ENCODE measurements at regions not wholly inside any gene's neighbourhood (a gene's known extent, or its start where the extent isn't known, plus 50 kb on each side); places are given as distances from the start of the nearest gene placed in this dataset.

DNA sequence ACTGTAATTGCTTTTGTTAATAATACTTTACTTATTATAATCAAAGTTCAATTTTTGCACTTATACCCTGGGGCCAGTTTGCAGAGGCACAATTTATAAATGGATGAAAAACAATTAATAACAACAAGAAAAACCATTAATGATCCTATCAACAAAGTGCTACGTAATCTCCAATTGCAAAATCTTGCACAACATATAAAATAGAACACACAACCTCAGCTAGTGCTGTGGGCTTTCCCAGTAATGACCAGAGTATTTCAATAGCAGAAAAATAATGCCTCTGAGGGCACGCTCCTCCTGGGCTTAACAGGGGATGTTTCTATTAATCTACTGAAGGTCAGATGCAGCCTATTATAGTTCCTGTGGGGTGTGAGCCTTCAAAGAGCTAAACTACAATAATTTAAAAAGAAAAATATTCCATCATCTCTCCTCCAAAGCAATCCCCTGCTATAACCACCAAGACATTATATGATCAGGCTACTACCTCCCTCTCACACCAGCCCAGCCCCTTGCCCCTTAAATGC, 508.5 kb upstream of the SLIT2 start:
- 81 to 90% methylated on average over 2 of the region's 2 CpGs for WGBS, 2 donors

DNA sequence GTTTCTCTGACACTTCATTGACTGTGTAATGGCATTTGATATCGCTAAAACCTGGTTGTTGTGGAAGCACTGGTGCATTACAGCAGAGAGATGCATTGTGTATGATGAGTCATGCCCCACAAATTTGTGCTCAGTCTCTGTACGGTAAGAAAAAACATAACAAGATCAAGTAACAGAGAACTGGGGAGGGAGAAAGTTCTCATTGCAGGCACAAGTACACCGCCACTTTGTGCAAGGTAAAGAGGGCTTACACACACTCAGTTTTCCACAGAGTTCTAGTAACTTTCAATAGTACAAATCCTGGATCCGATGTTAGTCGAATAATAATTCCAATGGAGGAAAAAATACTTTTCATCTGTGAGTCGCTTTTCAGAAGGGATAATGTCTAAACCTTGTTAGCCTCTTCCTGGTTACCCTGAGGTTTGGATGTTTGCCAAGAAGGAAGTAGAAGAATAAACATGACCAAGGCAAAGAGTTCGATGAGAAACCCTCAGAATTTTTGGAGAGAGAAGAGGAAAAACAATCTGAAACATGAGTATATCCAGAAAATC, 512.5 kb upstream of the SLIT2 start:
- Histone ChIP-seq H3K27ac (peak overlapping the region in 2 of 4 donors; percentile 31 to 37), H3K9me3 (no peaks in the 10 kb centered on the region), H3K36me3 (no peaks in the 10 kb centered on the region), H3K4me1 (peaks cover 0 to 14% (median 0%) of the 10 kb centered on the region in 3 donors), H3K27me3 (no peaks in the 10 kb centered on the region), H3K4me3 (peak overlapping the region in 1 of 4 donors; percentile 9)
- intact Hi-C loops (cut with DNase I), result no loop called here
- TF ChIP-seq, protein P1, sequence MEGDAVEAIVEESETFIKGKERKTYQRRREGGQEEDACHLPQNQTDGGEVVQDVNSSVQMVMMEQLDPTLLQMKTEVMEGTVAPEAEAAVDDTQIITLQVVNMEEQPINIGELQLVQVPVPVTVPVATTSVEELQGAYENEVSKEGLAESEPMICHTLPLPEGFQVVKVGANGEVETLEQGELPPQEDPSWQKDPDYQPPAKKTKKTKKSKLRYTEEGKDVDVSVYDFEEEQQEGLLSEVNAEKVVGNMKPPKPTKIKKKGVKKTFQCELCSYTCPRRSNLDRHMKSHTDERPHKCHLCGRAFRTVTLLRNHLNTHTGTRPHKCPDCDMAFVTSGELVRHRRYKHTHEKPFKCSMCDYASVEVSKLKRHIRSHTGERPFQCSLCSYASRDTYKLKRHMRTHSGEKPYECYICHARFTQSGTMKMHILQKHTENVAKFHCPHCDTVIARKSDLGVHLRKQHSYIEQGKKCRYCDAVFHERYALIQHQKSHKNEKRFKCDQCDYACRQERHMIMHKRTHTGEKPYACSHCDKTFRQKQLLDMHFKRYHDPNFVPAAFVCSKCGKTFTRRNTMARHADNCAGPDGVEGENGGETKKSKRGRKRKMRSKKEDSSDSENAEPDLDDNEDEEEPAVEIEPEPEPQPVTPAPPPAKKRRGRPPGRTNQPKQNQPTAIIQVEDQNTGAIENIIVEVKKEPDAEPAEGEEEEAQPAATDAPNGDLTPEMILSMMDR (IDR thresholded peaks at IDR 0.05), result no peak
- TF ChIP-seq POLR2A (IDR thresholded peaks at IDR 0.05), result no peak
- DNase-seq, result no peak
- WGBS, 2 donors, result 7 to 27% methylated on average over 7 of the region's 7 CpGs

More for the DNA sequence above, 508.5 kb upstream of the SLIT2 start:
- H3K4me3 ChIP-seq, result no peak overlapping the region
- no peaks in the 10 kb centered on the region for H3K36me3 ChIP-seq
- no peak for DNase-seq
- no peaks in the 10 kb centered on the region for H3K27me3 ChIP-seq
- TF ChIP-seq POLR2A (IDR thresholded peaks at IDR 0.05), result no peak
- TF ChIP-seq, protein P1 (IDR thresholded peaks at IDR 0.05), result no peak
- intact Hi-C loops (cut with DNase I), result no loop called here
- peaks cover 0 to 14% (median 0%) of the 10 kb centered on the region in 3 donors for H3K4me1 ChIP-seq
- H3K9me3 ChIP-seq, result no peaks in the 10 kb centered on the region
- no peak overlapping the region for H3K27ac ChIP-seq

DNA sequence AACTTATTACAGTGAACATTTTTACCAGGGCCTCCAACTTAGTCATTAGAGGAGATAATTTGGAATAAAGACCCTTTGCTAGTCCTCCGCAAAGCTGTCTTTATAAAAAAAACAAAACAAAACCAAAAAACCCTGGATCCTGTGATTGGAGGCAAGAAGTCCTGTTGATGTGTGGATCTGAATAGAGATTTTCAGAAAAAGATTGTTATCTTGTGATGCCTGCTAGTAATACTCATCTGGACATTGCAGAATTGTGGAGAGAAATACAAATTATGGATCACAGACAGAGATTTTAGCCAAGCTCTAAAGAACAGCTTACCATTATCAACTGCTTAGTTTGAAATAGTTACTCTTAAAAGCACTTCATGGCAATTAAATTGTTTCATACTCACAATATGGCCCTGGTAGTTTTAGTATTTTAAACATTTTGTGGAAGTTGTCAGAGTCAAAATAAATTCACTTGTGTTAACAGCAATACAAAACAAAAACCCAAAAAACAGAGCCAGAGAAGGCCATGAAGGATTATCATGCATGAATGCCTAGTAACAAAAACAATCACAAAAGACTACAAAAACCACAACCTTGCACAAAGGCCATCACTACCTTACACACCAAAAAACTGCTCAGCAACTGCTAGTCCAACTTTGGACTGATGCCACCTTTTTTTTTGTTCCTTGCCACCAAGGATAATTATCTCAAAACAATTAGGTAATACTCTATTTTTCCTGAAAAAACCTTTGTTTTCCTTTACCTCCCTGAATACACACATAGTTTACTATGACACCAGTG, 514.5 kb upstream of the SLIT2 start:
- Histone ChIP-seq H3K4me1 (peaks cover 0 to 14% (median 0%) of the 10 kb centered on the region in 3 donors), H3K36me3 (no peaks in the 10 kb centered on the region), H3K27me3 (no peaks in the 10 kb centered on the region), H3K9me3 (no peaks in the 10 kb centered on the region), H3K27ac (no peak overlapping the region), H3K4me3 (no peak overlapping the region)
- 90 to 92% methylated on average over 1 of the region's 1 CpG for WGBS, 2 donors
- no peak for DNase-seq
- intact Hi-C loops (cut with DNase I), result no loop called here
- no peak for TF ChIP-seq POLR2A (IDR thresholded peaks at IDR 0.05)
- TF ChIP-seq, protein P1 (IDR thresholded peaks at IDR 0.05), result no peak

DNA sequence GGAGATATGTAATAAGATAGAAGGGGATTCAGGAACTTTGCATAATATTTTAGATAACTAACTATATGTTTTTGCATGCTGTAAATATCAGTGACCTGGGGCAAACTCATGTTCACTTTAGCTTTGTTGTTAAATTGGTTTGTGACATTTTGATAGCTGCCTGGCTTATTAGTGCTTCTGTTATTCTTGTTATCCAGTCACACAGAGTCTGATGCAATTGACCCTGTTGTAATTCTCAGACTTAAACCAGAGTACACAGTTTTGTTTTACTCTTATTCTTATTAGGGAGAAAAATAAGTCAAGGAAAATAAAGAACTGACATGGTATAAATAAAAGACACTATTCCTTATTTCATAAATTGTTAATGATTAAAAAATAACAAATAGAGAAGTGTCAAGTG, 516.7 kb upstream of the SLIT2 start:
- no peak overlapping the region for H3K27ac ChIP-seq
- H3K9me3 ChIP-seq, result peaks cover 0 to 6% (median 0%) of the 10 kb centered on the region in 3 donors
- no peaks in the 10 kb centered on the region for H3K27me3 ChIP-seq
- intact Hi-C loops (cut with DNase I), result no loop called here
- DNase-seq, result no peak
- no peak overlapping the region for H3K4me3 ChIP-seq
- TF ChIP-seq, protein P1 (IDR thresholded peaks at IDR 0.05), result no peak
- TF ChIP-seq POLR2A (IDR thresholded peaks at IDR 0.05), result no peak
- no peaks in the 10 kb centered on the region for H3K36me3 ChIP-seq
- H3K4me1 ChIP-seq, result peaks cover 0 to 13% (median 0%) of the 10 kb centered on the region in 3 donors

Data from esophagus squamous epithelium (tissue), 5 donors.